Muscle layer of colon (tissue), 2 donors: ENCODE measurements at regions not wholly inside any gene's neighbourhood (a gene's known extent, or its start where the extent isn't known, plus 50 kb on each side); places are given as distances from the start of the nearest gene placed in this dataset.
"Not testable (repeated sequence)": the region's sequence is repeated elsewhere in the genome, so short reads cannot be mapped to it uniquely, and the experiment has no call there.

Experiments
- H3K27ac ChIP-seq: one replicate; pipeline ENCODE4 v1.7.0; 2013; ENCODE audit warnings: low read depth, mild to moderate bottlenecking, low read length, moderate library complexity
- H3K27me3 ChIP-seq, 2 donors: one replicate each; pipeline ENCODE4 v1.7.0; 2013; ENCODE audit warnings: low read length in 2 of 2, mild to moderate bottlenecking in 2 of 2; ENCODE audit not compliant: insufficient read depth in 2 of 2, control insufficient read depth in 1 of 2
- H3K36me3 ChIP-seq: one replicate; pipeline ENCODE4 v1.7.0; 2013; ENCODE audit warnings: mild to moderate bottlenecking, low read length; ENCODE audit not compliant: insufficient read depth
- H3K4me1 ChIP-seq: one replicate; pipeline ENCODE4 v1.7.0; 2013; ENCODE audit warnings: mild to moderate bottlenecking, low read length; ENCODE audit not compliant: insufficient read depth
- H3K4me3 ChIP-seq, 2 donors: one replicate each; pipeline ENCODE4 v1.7.0; 2013; ENCODE audit warnings: low read length in 2 of 2, low read depth in 1 of 2, mild to moderate bottlenecking in 1 of 2, moderate library complexity in 1 of 2
- H3K9ac ChIP-seq: one replicate; pipeline ENCODE4 v1.7.0; 2013; ENCODE audit warnings: low read length
- H3K9me3 ChIP-seq: one replicate; pipeline ENCODE4 v1.7.0; 2013; ENCODE audit warnings: mild to moderate bottlenecking, low read length
- donor health status: abdominal sarcoma.
- donor health status: Adenocarcinoma of cecum.

DNA sequence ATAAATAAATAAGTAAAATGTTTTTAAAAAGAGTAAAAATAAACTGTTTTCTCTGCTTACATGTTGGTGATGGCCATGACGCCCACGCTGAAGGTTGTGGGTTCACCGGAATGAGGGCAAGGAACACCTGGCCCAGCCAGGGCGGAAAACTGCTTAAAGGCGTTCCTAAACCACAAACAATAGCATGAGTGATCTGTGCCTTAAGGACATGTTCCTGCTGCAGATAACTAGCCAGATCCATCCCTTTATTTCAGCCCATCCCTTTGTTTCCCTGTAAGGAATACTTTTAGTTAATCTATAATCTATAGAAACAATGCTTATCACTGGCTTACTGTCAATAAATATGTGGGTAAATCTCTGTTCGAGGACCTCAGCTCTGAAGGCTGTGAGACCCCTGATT is 63.3 kb upstream of the CEP78 start:
- not testable (repeated sequence) for H3K9me3 ChIP-seq, H3K36me3 ChIP-seq, H3K4me3 ChIP-seq, H3K4me1 ChIP-seq, H3K27ac ChIP-seq, H3K27me3 ChIP-seq, H3K9ac ChIP-seq

DNA sequence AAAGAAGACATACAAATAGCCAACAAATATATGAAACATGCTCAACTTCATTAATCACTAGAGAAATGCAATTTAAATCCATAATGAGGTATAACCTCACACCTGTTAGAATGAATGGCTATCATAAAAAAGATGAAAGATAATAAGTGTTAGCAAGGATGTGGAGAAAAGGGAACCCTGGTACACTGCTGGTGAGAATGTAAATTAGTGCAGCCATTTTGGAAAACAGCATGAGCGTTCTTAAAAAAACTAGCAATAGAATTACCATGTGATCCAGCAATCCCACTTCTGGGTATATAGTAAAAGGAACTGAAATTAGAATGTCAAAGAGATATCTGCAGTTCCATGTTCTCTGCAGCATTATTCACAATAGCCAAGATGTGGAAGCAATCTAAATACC is 64.2 kb upstream of the CEP78 start:
- H3K27me3 ChIP-seq = no peaks in the 10 kb centered on the region
- H3K4me1 ChIP-seq = no peaks in the 10 kb centered on the region
- H3K36me3 ChIP-seq = no peaks in the 10 kb centered on the region
- no peaks in the 10 kb centered on the region for H3K9me3 ChIP-seq
- no peak overlapping the region for H3K27ac ChIP-seq
- H3K4me3 ChIP-seq = no peak overlapping the region
- H3K9ac ChIP-seq = no peak overlapping the region

DNA sequence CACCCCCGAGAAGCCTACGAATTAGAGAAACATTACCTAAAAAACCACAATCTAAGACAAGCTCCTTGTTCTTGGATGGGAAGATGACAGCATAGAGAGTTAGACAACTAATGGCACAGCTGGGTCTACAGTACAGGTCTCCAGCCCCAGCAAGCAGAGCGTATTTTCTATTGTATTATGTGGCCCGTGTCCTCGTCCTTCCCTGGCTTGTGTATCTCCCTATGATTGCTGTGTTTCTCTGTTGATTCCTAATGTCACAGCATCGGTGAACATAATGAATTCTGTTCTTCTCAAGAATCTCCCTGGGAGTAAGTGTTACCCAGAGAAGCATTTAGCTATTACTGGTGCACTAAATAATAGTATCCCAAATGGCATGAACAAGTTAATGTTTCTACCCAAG is 66.8 kb upstream of the CEP78 start:
- Histone ChIP-seq H3K36me3 (no peaks in the 10 kb centered on the region), H3K27ac (no peak overlapping the region), H3K4me3 (no peak overlapping the region), H3K4me1 (no peaks in the 10 kb centered on the region), H3K27me3 (no peaks in the 10 kb centered on the region), H3K9ac (no peak overlapping the region), H3K9me3 (no peaks in the 10 kb centered on the region)

DNA sequence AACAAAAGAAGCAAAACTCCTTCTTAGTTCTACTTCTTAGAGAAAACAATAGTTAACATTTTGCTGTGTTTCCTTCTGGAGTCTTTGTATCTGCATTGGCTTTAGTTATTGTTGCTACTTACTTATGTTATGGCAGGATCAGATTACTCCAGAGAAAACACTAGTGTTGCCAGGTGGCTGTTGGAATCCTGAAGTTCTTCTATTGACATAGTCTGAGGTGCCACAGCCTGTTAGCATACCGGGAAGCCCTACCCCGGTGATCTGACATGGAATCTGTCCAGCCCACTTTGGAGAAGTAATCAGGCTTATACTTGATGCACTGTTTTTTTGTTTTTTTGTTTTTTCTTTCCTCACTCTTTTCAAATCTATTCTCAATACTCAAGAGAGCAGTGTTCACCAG is 68.5 kb upstream of the CEP78 start:
- Histone ChIP-seq H3K27ac (no peak overlapping the region), H3K27me3 (no peaks in the 10 kb centered on the region), H3K9ac (no peak overlapping the region), H3K4me1 (no peaks in the 10 kb centered on the region), H3K36me3 (no peaks in the 10 kb centered on the region), H3K9me3 (no peaks in the 10 kb centered on the region), H3K4me3 (no peak overlapping the region)

DNA sequence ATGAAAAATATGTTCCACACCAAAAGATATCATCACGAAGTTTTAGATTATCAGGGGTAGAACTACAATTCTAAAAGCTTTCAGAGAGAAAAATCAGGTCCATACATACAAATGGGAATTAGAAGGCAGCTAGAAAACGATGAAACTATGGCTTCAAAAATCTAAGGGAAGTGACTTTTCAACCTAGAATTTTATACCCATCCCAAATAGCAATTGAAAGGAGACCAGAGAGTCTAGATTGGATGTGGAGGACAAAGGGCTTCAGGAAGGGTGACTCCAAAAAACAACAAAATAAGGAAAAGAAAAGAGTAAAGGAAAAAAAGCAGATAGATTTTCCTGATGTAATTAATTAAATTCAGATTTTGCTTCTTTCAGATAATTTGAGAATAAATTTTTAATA is 72.0 kb upstream of the CEP78 start:
- Histone ChIP-seq H3K36me3 (no peaks in the 10 kb centered on the region), H3K9ac (no peak overlapping the region), H3K27ac (no peak overlapping the region), H3K9me3 (no peaks in the 10 kb centered on the region), H3K27me3 (no peaks in the 10 kb centered on the region), H3K4me1 (no peaks in the 10 kb centered on the region), H3K4me3 (no peak overlapping the region)

DNA sequence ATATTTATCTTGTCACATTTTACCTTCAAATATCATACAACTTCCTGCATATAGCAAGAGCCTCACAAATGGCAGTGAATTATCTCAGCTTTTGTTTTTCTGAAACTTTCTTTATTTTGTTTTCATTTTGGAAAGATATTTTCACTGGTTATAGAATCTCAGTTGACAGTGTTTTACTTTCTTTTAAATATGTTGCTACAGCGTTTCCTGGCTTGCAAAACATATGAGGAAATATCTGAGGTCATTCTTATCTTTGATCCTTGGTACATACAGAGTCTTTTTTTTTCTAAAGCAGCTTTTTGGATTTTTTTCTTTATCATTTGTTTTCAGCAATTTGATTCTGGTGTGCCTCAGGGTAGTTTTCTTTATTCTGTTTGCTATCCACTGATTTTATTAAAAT is 77.6 kb upstream of the CEP78 start:
- no peak overlapping the region for H3K4me3 ChIP-seq
- H3K9ac ChIP-seq = no peak overlapping the region
- H3K27ac ChIP-seq = no peak overlapping the region
- H3K9me3 ChIP-seq = no peaks in the 10 kb centered on the region
- H3K27me3 ChIP-seq = no peaks in the 10 kb centered on the region
- H3K4me1 ChIP-seq = no peaks in the 10 kb centered on the region
- no peaks in the 10 kb centered on the region for H3K36me3 ChIP-seq

DNA sequence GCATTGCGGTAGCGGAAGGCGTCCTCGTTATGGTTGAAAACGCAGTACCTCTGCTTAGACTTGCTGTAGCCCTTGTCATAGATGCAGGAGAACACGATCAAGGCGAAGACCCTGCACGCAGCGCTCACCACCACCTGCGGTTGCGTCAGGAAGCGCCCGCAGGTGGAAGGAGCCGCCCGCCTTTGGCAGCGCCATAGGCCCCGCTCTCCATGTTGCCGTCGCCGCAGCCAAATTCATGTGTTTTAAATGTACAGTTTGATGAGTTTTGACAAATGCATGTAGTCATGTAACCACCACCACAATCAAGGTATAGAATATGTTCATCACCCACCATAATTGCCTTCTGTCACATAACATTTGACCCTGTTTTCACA is 84.9 kb upstream of the CEP78 start:
- Histone ChIP-seq H3K4me3 (no peak overlapping the region), H3K9ac (no peak overlapping the region), H3K27me3 (no peaks in the 10 kb centered on the region), H3K27ac (no peak overlapping the region), H3K36me3 (no peaks in the 10 kb centered on the region), H3K9me3 (no peaks in the 10 kb centered on the region), H3K4me1 (no peaks in the 10 kb centered on the region)

DNA sequence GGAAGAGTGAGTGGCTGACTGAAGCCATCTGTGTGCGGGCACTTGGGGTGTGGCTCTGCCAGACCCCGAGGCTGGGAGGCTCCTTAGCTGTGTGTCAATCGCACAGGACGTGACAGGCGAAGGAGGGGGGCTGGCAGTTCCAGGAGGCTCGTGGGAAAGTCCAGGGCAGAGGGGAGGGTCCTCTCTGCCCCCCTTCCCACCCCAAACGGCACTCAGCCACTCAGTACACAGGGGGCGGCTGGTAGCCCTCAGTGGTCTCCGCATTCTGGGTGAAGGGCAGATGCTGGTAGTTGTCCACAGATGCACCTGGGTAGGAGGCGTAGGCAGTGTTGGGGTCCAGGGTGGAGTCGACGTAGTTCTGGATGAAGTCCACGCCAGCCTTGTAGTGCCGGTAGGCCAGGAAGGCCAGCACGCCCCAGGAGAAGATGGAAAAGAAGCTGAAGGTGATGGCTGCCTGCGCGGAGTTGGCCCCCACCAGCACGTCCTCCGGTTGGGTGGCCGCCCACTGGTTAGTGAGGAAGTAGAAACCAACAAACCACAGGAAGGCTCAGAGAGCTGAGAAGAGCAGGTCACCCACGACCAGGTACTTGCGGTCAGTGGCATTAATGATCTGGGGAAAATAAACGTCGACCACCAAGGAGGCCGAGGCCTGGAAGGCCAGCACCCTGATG is 85.4 kb upstream of the CEP78 start:
- Histone ChIP-seq H3K27ac (no peak overlapping the region), H3K9me3 (no peaks in the 10 kb centered on the region), H3K4me1 (no peaks in the 10 kb centered on the region), H3K4me3 (no peak overlapping the region), H3K9ac (no peak overlapping the region), H3K27me3 (no peaks in the 10 kb centered on the region), H3K36me3 (no peaks in the 10 kb centered on the region)

DNA sequence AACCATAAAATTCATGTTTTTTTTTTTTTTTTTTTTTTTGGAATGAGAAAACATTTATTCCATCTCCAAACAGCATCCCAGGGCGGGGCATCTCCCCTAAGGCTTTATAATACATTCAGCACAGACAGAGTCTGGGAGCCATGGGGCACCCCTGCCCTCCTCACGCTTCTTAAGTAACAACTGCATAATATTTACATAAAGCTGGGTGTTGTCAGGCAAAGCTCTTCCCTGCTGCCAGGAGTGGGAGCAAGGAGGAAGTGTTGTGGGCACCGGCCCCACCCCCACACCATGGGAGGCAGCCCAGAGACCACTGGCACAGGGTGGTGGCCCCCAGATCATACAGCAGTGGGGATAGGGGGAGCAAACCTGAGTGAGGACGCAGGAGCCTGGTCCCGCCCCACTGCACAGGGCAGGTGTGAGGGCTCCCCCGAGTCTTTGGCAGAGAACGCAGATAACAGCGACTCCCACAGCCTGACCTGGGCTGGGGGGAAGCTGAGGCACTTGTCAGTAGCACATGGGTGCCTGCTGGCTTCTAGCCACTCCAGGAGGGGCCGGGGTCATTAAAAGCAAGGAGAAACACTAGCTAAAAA is 86.1 kb upstream of the CEP78 start:
- no peaks in the 10 kb centered on the region for H3K9me3 ChIP-seq
- no peaks in the 10 kb centered on the region for H3K36me3 ChIP-seq
- no peak overlapping the region for H3K9ac ChIP-seq
- no peaks in the 10 kb centered on the region for H3K27me3 ChIP-seq
- no peaks in the 10 kb centered on the region for H3K4me1 ChIP-seq
- H3K27ac ChIP-seq = no peak overlapping the region
- H3K4me3 ChIP-seq = no peak overlapping the region

DNA sequence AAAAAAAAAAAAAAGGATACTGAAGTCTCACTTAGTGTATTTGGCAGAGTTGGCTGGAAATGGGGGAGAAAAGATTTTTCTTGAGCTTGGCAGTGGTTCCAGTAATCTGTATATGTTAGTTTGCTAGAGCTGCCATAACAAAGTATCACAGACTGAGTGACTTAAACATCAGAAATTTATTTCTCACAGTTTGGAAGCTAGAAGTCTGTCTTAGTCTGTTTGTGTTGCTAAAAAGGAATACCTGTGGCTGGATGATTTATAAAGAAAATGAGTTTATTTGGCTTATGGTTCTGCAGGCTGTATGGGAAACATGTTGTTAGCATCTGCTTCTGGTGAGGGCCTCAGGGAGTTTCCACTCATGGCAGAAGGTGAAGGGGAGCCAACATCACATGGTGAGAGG is 89.6 kb upstream of the CEP78 start:
- Histone ChIP-seq H3K9me3 (no peaks in the 10 kb centered on the region), H3K36me3 (no peaks in the 10 kb centered on the region), H3K9ac (no peak overlapping the region), H3K4me3 (no peak overlapping the region), H3K27me3 (no peaks in the 10 kb centered on the region), H3K4me1 (no peaks in the 10 kb centered on the region), H3K27ac (no peak overlapping the region)

DNA sequence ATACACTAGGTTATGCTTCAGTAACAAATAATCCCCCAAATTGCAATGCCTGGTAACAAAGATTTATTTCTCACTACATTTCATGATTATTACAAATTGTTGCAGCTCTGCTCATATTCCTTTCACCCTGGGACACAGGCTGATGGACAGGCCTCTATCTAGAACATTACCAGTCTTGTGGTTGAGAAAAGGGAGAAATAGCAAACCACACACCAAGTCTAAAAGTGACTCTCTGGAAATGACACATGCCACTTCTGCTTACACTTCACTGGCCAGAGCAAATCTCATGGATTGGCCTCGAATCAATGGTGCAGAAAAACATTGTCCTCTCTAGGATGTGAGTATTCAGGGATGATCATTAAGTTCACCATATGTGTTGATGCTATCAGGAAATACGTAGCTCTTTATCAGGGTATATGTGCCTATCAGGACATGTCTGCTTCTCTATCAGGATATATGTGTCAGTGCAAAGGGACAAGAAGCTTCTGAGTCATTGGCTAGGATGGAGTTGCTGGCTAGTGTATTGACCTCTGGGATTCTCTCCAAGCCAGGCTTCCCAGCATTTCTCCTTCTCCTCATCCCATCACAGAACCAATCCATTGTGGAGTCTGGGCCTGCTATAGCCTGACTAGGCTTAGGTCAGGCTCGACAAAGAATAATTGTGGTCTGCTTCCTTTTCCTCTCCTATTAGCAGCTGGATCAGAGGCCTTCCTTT is 91.1 kb upstream of the CEP78 start:
- no peaks in the 10 kb centered on the region for H3K27me3 ChIP-seq
- no peaks in the 10 kb centered on the region for H3K4me1 ChIP-seq
- H3K9me3 ChIP-seq = no peaks in the 10 kb centered on the region
- no peak overlapping the region for H3K4me3 ChIP-seq
- no peak overlapping the region for H3K9ac ChIP-seq
- H3K27ac ChIP-seq = no peak overlapping the region
- no peaks in the 10 kb centered on the region for H3K36me3 ChIP-seq

DNA sequence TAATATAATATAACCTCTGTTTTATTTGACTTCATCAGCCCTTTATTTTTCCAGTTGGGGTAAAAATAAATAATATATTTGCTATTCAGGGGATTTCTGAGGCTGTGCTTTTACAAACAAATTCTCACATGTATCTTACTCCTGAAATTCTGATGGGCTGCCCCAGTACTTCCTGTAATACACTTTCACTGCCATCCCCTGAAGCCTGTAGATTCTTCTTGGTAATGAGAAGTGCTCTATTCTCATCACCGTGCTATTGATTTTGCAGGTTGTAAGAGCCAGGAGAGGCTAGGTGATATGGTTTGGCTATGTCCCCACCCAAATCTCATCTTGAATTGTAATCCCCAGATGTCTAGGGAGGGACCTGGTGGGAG is 91.9 kb upstream of the CEP78 start:
- H3K9ac ChIP-seq = no peak overlapping the region
- no peaks in the 10 kb centered on the region for H3K4me1 ChIP-seq
- no peak overlapping the region for H3K27ac ChIP-seq
- H3K27me3 ChIP-seq = no peaks in the 10 kb centered on the region
- H3K4me3 ChIP-seq = no peak overlapping the region
- H3K9me3 ChIP-seq = no peaks in the 10 kb centered on the region
- no peaks in the 10 kb centered on the region for H3K36me3 ChIP-seq
